ENCODE measurements at regions not wholly inside any gene's neighbourhood (a gene's known extent, or its start where the extent isn't known, plus 50 kb on each side); places are given as distances from the start of the nearest gene placed in this dataset.

GRCh38 chr11:104581246-104581980 lies 316.8 kb downstream of the CASP12 start:
- Histone ChIP-seq H3K27me3 (ENCODE audit: control insufficient read depth, insufficient read depth, low read length) (no peaks in the 10 kb centered on the region), H3K27ac (ENCODE audit: low read length) (no peak overlapping the region), H3K4me1 (ENCODE audit: control insufficient read depth, insufficient read depth, low read length) (no peaks in the 10 kb centered on the region), H3K36me3 (ENCODE audit: control insufficient read depth, insufficient read depth, low read length) (no peaks in the 10 kb centered on the region), H3K4me3 (ENCODE audit: low read length) (no peak overlapping the region), H3K9me3 (ENCODE audit: control insufficient read depth, low read depth, low read length) (no peaks in the 10 kb centered on the region)
- 60% methylated on average over 1 of the region's 2 CpGs for WGBS (ENCODE audit: insufficient coverage, low lambda C conversion rate)
- DNase-seq = no peak

DNA sequence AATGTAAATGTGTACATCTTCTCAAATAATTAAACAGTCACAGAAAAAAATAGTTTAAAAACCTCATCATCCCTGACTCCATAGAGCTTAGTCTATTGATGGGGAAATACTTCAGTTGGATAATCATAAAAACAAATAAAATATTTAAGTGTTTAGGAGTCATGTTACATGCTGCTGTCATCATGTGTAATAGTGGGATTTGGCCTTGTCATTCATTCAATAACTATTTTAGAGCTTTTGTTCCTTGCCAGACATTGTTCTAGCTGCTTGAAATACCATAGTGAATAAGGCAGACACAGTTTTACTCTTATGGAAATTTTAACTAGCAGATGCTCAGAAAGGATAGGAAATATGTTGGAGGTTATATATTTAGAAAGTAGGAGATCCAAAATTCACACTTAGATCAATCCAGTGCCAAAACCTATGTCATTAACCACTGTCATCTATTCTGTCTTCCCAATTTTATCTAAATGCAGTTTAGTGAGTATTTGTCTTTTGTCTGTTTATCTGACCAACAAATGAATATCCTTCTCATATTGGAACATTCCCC lies 324.7 kb downstream of the CASP12 start:
- Histone ChIP-seq H3K27ac (ENCODE audit: low read length) (no peak overlapping the region), H3K4me1 (ENCODE audit: control insufficient read depth, insufficient read depth, low read length) (no peaks in the 10 kb centered on the region), H3K4me3 (ENCODE audit: low read length) (no peak overlapping the region), H3K9me3 (ENCODE audit: control insufficient read depth, low read depth, low read length) (no peaks in the 10 kb centered on the region), H3K36me3 (ENCODE audit: control insufficient read depth, insufficient read depth, low read length) (no peaks in the 10 kb centered on the region), H3K27me3 (ENCODE audit: control insufficient read depth, insufficient read depth, low read length) (no peaks in the 10 kb centered on the region)
- no peak for DNase-seq

DNA sequence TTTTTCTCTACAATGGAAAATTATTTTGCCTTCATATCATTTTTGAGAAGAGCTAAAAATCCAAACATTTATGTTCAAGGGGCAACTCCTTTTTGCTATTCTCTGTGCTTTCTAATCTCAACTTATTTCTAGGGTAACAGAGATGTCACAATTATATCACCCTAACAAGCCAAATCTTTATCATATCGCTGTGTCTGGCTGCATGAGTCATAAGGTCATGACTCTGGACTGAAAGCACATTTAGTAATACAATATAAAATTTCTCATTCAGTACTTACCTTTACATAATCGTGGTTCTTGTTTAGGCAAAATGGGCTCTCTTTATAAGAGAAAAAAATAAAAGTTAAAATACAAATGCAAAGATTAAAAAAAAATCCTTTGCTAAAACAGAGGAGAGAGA lies 326.0 kb downstream of the CASP12 start:
- 83% methylated on average over 1 of the region's 2 CpGs for WGBS (ENCODE audit: insufficient coverage, low lambda C conversion rate)
- no peaks in the 10 kb centered on the region for H3K27me3 ChIP-seq (ENCODE audit: control insufficient read depth, insufficient read depth, low read length)
- DNase-seq = no peak
- no peak overlapping the region for H3K4me3 ChIP-seq (ENCODE audit: low read length)
- no peaks in the 10 kb centered on the region for H3K9me3 ChIP-seq (ENCODE audit: control insufficient read depth, low read depth, low read length)
- H3K36me3 ChIP-seq (ENCODE audit: control insufficient read depth, insufficient read depth, low read length) = no peaks in the 10 kb centered on the region
- H3K27ac ChIP-seq (ENCODE audit: low read length) = no peak overlapping the region
- H3K4me1 ChIP-seq (ENCODE audit: control insufficient read depth, insufficient read depth, low read length) = no peaks in the 10 kb centered on the region

GRCh38 chr11:104570078-104570701 lies 328.1 kb downstream of the CASP12 start:
- DNase-seq = no peak
- no peak overlapping the region for H3K27ac ChIP-seq (ENCODE audit: low read length)
- no CpG with 5 or more reads among the region's 4 CpGs for WGBS (ENCODE audit: insufficient coverage, low lambda C conversion rate)

GRCh38 chr11:104565583-104565961 lies 332.7 kb downstream of the CASP12 start:
- no peak for DNase-seq
- Histone ChIP-seq H3K27ac (ENCODE audit: low read length) (no peak overlapping the region), H3K36me3 (ENCODE audit: control insufficient read depth, insufficient read depth, low read length) (no peaks in the 10 kb centered on the region), H3K27me3 (ENCODE audit: control insufficient read depth, insufficient read depth, low read length) (no peaks in the 10 kb centered on the region), H3K4me1 (ENCODE audit: control insufficient read depth, insufficient read depth, low read length) (no peaks in the 10 kb centered on the region), H3K9me3 (ENCODE audit: control insufficient read depth, low read depth, low read length) (peaks cover 10% of the 10 kb centered on the region), H3K4me3 (ENCODE audit: low read length) (no peak overlapping the region)
- 14% methylated on average over 1 of the region's 1 CpG for WGBS (ENCODE audit: insufficient coverage, low lambda C conversion rate)

More at GRCh38 chr11:104570078-104570701, 328.1 kb downstream of the CASP12 start:
- Histone ChIP-seq H3K4me3 (ENCODE audit: low read length) (no peak overlapping the region), H3K9me3 (ENCODE audit: control insufficient read depth, low read depth, low read length) (peaks cover 4% of the 10 kb centered on the region), H3K4me1 (ENCODE audit: control insufficient read depth, insufficient read depth, low read length) (no peaks in the 10 kb centered on the region), H3K36me3 (ENCODE audit: control insufficient read depth, insufficient read depth, low read length) (no peaks in the 10 kb centered on the region), H3K27me3 (ENCODE audit: control insufficient read depth, insufficient read depth, low read length) (no peaks in the 10 kb centered on the region)

GRCh38 chr11:104564921-104565582 lies 333.2 kb downstream of the CASP12 start:
- no CpG with 5 or more reads among the region's 35 CpGs for WGBS (ENCODE audit: insufficient coverage, low lambda C conversion rate)
- H3K4me3 ChIP-seq (ENCODE audit: low read length) = no peak overlapping the region
- no peak for DNase-seq
- H3K4me1 ChIP-seq (ENCODE audit: control insufficient read depth, insufficient read depth, low read length) = no peaks in the 10 kb centered on the region
- H3K27ac ChIP-seq (ENCODE audit: low read length) = no peak overlapping the region
- H3K36me3 ChIP-seq (ENCODE audit: control insufficient read depth, insufficient read depth, low read length) = no peaks in the 10 kb centered on the region
- no peaks in the 10 kb centered on the region for H3K27me3 ChIP-seq (ENCODE audit: control insufficient read depth, insufficient read depth, low read length)
- peaks cover 10% of the 10 kb centered on the region for H3K9me3 ChIP-seq (ENCODE audit: control insufficient read depth, low read depth, low read length)

GRCh38 chr11:104556606-104557301 lies 341.5 kb downstream of the CASP12 start:
- no peak overlapping the region for H3K27ac ChIP-seq (ENCODE audit: low read length)
- no peaks in the 10 kb centered on the region for H3K27me3 ChIP-seq (ENCODE audit: control insufficient read depth, insufficient read depth, low read length)
- no peaks in the 10 kb centered on the region for H3K36me3 ChIP-seq (ENCODE audit: control insufficient read depth, insufficient read depth, low read length)
- H3K4me1 ChIP-seq (ENCODE audit: control insufficient read depth, insufficient read depth, low read length) = no peaks in the 10 kb centered on the region
- H3K4me3 ChIP-seq (ENCODE audit: low read length) = no peak overlapping the region
- H3K9me3 ChIP-seq (ENCODE audit: control insufficient read depth, low read depth, low read length) = no peaks in the 10 kb centered on the region
- WGBS (ENCODE audit: insufficient coverage, low lambda C conversion rate) = no CpG with 5 or more reads among the region's 4 CpGs
- no peak for DNase-seq

DNA sequence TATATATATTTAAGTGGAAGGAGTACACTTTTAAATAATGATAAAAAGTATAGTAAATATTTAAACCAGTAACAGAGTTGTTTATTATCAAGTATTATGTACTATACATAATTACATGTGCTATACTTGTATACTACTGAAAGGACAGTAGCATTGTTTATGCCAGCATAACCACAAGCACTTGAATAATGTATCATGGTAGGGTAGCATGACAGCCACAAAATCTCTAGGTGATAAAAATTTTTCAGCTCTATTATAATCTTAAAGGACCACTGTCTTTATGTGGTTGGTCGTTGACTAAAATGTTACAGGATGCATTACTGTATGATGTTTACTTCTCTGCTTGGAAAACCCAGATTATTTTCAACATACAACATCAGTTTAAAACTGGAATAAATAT lies 349.2 kb downstream of the CASP12 start:
- no peak for DNase-seq
- WGBS (ENCODE audit: insufficient coverage, low lambda C conversion rate) = no CpG with 5 or more reads among the region's 1 CpG
- Histone ChIP-seq H3K4me3 (ENCODE audit: low read length) (no peak overlapping the region), H3K27ac (ENCODE audit: low read length) (no peak overlapping the region), H3K9me3 (ENCODE audit: control insufficient read depth, low read depth, low read length) (no peaks in the 10 kb centered on the region), H3K36me3 (ENCODE audit: control insufficient read depth, insufficient read depth, low read length) (no peaks in the 10 kb centered on the region), H3K27me3 (ENCODE audit: control insufficient read depth, insufficient read depth, low read length) (no peaks in the 10 kb centered on the region), H3K4me1 (ENCODE audit: control insufficient read depth, insufficient read depth, low read length) (no peaks in the 10 kb centered on the region)

- Histone ChIP-seq H3K4me1 (ENCODE audit: control insufficient read depth, insufficient read depth, low read length) (no peaks in the 10 kb centered on the region), H3K27me3 (ENCODE audit: control insufficient read depth, insufficient read depth, low read length) (no peaks in the 10 kb centered on the region), H3K36me3 (ENCODE audit: control insufficient read depth, insufficient read depth, low read length) (no peaks in the 10 kb centered on the region), H3K4me3 (ENCODE audit: low read length) (no peak overlapping the region), H3K27ac (ENCODE audit: low read length) (no peak overlapping the region), H3K9me3 (ENCODE audit: control insufficient read depth, low read depth, low read length) (no peaks in the 10 kb centered on the region)
- WGBS (ENCODE audit: insufficient coverage, low lambda C conversion rate) = no CpG with 5 or more reads among the region's 3 CpGs
- DNase-seq = peak in 1 of 2 donors; percentile 8
Observed at GRCh38 chr11:104547996-104548661, 350.1 kb downstream of the CASP12 start.

DNA sequence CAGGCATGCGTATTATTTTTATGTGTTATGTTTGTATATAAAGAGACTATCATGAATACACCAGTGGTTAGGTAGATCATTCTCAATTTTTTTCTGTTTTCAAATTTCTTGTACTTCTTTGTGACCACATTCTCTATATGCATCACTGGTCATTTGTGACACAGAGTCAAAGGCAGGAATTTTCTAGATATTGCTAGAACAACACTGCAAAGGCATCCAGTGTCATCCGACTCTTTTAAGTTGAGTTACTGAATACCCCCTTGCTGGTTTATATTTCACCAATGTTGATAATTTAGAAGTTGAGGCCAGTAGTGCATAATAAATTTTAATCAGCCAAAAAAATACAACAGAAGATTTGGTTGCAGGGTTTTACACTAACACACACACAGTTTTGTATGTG lies 351.8 kb downstream of the CASP12 start:
- H3K27me3 ChIP-seq (ENCODE audit: control insufficient read depth, insufficient read depth, low read length) = no peaks in the 10 kb centered on the region
- no peak for DNase-seq
- H3K4me3 ChIP-seq (ENCODE audit: low read length) = no peak overlapping the region
- WGBS (ENCODE audit: insufficient coverage, low lambda C conversion rate) = no CpG with 5 or more reads among the region's 2 CpGs
- no peaks in the 10 kb centered on the region for H3K9me3 ChIP-seq (ENCODE audit: control insufficient read depth, low read depth, low read length)
- no peaks in the 10 kb centered on the region for H3K4me1 ChIP-seq (ENCODE audit: control insufficient read depth, insufficient read depth, low read length)
- no peaks in the 10 kb centered on the region for H3K36me3 ChIP-seq (ENCODE audit: control insufficient read depth, insufficient read depth, low read length)
- no peak overlapping the region for H3K27ac ChIP-seq (ENCODE audit: low read length)
